Neural cell (in vitro differentiated cells): ENCODE measurements at regions not wholly inside any gene's neighbourhood (a gene's known extent, or its start where the extent isn't known, plus 50 kb on each side); places are given as distances from the start of the nearest gene placed in this dataset.

Experiments used
- SMC3 ChIP-seq: fragments of 450-650 bp; conservative IDR thresholded peaks from 2 replicates; pipeline ENCODE4 v1.6.1; 2014; ENCODE audit warnings: antibody characterized with exemption, mild to moderate bottlenecking, moderate library complexity; ENCODE audit not compliant: poor library complexity
- TF ChIP-seq, protein P1 (sequence below): fragments of 450-650 bp; IDR thresholded peaks from 2 replicates; pipeline ENCODE4 v1.5.1; 2014; ENCODE audit warnings: antibody characterized with exemption, mild to moderate bottlenecking, moderate library complexity; ENCODE audit not compliant: poor library complexity, severe bottlenecking
- TF ChIP-seq, protein P2 (sequence below): IDR thresholded peaks from 2 replicates; pipeline ENCODE4 v1.6.1; 2012; ENCODE audit warnings: borderline replicate concordance

DNA sequence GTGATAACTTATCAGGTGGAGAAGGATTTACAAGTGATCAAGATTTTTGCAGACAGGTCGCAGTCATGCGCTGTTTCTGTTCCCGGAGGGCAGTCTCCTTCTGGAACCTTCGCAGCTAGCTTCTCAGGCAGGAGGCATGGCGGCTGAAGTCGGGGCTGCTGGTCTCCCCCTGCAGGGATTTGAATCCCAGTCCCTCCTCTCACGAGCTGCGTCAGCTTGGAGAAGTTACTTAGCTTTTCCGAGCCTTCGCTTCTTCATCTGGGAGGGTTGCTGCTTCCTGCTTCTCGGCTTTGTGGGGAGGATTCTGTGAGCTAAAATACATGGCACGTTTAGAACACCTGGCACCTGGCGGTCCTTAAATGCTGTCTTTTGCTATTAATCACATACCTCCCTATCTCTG is 287.8 kb upstream of the FOXF1 start:
- TF ChIP-seq, protein P1, sequence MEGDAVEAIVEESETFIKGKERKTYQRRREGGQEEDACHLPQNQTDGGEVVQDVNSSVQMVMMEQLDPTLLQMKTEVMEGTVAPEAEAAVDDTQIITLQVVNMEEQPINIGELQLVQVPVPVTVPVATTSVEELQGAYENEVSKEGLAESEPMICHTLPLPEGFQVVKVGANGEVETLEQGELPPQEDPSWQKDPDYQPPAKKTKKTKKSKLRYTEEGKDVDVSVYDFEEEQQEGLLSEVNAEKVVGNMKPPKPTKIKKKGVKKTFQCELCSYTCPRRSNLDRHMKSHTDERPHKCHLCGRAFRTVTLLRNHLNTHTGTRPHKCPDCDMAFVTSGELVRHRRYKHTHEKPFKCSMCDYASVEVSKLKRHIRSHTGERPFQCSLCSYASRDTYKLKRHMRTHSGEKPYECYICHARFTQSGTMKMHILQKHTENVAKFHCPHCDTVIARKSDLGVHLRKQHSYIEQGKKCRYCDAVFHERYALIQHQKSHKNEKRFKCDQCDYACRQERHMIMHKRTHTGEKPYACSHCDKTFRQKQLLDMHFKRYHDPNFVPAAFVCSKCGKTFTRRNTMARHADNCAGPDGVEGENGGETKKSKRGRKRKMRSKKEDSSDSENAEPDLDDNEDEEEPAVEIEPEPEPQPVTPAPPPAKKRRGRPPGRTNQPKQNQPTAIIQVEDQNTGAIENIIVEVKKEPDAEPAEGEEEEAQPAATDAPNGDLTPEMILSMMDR = no peak
- TF ChIP-seq SMC3 = no peak
- TF ChIP-seq, protein P2, sequence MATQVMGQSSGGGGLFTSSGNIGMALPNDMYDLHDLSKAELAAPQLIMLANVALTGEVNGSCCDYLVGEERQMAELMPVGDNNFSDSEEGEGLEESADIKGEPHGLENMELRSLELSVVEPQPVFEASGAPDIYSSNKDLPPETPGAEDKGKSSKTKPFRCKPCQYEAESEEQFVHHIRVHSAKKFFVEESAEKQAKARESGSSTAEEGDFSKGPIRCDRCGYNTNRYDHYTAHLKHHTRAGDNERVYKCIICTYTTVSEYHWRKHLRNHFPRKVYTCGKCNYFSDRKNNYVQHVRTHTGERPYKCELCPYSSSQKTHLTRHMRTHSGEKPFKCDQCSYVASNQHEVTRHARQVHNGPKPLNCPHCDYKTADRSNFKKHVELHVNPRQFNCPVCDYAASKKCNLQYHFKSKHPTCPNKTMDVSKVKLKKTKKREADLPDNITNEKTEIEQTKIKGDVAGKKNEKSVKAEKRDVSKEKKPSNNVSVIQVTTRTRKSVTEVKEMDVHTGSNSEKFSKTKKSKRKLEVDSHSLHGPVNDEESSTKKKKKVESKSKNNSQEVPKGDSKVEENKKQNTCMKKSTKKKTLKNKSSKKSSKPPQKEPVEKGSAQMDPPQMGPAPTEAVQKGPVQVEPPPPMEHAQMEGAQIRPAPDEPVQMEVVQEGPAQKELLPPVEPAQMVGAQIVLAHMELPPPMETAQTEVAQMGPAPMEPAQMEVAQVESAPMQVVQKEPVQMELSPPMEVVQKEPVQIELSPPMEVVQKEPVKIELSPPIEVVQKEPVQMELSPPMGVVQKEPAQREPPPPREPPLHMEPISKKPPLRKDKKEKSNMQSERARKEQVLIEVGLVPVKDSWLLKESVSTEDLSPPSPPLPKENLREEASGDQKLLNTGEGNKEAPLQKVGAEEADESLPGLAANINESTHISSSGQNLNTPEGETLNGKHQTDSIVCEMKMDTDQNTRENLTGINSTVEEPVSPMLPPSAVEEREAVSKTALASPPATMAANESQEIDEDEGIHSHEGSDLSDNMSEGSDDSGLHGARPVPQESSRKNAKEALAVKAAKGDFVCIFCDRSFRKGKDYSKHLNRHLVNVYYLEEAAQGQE = no peak
